ENCODE measurements at regions not wholly inside any gene's neighbourhood (a gene's known extent, or its start where the extent isn't known, plus 50 kb on each side); places are given as distances from the start of the nearest gene placed in this dataset.

GRCh38 chr1:60731321-60731720 is 351.0 kb upstream of the NFIA start (continued):
- TF ChIP-seq CHD7 (IDR thresholded peaks at IDR 0.05; ENCODE audit: insufficient replicate concordance, low read length): no peak
- TF ChIP-seq BACH1 (IDR thresholded peaks at IDR 0.05; ENCODE audit: low read length): no peak
- TF ChIP-seq NANOG (IDR thresholded peaks at IDR 0.05; ENCODE audit: insufficient read depth, low read depth, low read length, poor library complexity, severe bottlenecking): no peak
- TF ChIP-seq KDM5A (IDR thresholded peaks at IDR 0.05; ENCODE audit: low read length): no peak
